ENCODE measurements at regions not wholly inside any gene's neighbourhood (a gene's known extent, or its start where the extent isn't known, plus 50 kb on each side); places are given as distances from the start of the nearest gene placed in this dataset.

DNA sequence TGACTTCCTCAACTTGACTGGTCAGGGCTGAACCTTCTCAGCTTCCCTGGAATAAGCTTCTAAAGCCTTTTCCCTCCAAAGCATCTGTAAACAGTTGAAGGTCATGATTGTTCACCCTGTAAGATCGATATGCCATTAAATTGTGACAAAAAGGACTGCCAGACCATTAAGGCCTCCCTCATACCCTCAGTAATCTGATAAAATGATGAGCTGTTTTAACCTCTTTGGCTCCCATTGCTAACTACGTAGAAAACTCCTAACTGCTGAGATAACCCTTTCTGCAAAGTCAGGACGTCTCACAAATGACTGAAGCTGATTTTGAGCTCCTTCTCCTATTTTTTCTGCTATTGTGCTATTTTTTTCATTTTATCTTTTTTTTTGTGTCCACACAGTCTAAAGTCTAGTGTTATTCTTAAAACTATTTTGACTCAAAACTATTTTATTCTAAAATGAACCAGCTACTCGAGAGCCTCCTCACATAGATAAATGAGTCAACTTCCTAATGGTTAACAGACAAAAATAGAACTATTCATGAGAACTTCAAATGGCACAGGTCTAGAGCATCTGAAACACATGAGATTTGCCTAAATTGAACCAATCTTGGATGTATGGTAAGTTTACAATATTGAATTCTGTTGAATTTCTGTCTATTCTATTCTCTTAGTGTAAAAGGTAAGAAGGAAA is 395.6 kb upstream of the TLE4 start:
- no peak for DNase-seq

DNA sequence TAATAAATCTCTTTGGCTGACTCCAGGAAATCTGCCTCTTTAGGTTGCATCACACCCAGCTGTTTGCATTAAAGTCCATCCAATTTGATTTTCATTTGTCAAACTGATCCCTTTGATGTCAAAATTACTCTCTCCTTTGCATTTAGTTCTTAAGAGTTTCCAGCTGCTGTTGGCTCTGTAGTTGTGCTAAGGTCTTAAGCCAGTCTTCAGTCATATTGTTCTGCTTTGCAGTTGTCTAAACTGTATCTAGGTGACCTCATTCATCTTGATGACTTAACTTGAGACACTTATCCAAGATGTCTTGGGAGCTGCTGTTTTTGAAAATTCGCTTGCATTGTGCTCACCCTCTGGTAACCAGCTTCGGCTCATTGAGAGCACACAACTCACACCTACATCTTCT is 386.9 kb upstream of the TLE4 start:
- DNase-seq, result no peak

DNA sequence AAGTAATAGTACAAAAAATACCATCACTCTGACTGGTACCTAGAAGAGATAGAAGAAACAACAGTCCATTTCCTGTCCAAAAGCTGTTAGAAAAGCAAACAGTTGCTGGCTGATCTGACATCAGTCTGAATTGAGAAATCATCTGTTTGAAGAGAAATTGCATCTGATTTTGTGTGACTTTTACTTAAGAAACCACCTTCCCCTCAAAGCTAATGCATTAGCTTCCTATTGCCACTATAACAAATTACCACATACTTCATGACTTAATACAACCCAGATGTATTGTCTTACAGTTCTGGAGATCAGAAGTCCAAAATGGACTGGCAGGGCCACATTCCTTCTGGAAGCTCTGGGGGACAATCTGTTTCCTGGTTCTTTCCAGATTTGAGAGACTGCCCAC is 385.9 kb upstream of the TLE4 start:
- no peak for DNase-seq

DNA sequence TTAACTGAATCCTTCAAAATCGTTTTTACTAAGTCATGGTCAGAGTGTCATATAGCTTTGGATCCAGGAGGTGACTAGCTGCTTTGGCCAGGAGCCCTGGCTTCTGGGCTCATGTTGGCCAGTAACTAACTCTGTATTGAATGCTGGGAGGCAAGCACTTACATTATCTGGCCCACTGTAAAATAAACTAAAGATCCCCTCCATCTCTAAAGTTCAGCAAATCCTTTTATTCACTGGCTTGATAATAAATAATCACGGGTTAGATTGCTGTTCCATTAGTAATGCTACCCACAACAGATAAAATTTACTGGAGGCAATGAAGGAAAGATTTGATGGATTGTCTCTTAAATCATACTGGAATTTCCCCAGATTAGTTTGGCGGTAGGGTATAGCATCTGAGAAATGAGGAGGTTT is 382.2 kb upstream of the TLE4 start:
- no peak for DNase-seq

DNA sequence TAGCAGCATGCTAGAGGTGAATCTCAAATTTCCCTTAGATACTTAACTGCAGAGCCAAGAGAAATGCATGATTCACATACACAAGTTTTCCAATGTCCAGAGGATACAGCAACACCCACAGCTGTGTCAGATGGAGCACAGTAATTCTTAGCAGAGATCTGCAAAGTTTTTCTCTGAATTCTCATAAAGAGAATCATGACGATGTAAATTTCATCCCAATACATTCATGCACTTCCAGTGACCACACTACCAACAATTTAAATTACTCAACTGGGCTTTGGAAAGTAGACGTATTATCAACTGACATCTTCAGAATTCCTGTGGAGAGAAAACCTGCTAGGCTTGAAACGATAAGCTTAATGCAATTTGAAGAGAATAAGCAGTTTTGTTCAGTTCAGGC is 378.8 kb upstream of the TLE4 start:
- no peak for DNase-seq

DNA sequence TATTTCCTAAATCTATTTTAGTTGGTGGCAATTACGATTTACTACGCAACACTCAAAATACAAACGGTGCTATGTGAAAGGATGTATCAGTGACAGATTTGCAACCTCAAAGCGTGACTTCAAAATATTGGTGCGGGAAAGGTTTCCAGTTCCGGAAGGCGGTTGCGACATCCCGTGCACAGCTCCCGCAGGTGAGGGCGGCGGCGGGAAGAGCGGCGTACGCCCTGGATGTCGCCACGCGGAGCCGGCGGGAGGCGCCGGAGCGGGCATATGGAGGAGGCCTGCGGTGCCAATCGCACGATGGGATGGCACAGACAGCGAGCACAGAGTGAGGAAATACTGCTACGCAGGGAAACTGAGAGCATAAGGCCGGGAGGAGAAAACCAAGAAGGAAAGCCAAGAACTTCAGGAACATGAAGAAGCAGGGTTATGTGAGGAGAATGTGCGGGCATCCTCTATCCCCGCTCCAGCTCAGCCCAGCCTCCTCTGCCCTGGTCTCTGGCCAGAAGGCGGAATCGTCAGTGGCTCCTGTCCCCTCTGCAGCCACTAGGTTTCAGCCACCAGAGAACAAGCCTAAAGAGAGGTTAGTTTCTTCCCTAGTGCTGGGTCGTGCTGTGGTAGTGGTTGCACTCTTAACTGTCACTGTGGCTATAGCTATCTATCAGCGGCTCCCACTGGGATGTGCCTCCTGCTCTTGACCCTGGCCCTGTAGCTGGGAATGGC is 378.1 kb upstream of the TLE4 start:
- no peak for DNase-seq

DNA sequence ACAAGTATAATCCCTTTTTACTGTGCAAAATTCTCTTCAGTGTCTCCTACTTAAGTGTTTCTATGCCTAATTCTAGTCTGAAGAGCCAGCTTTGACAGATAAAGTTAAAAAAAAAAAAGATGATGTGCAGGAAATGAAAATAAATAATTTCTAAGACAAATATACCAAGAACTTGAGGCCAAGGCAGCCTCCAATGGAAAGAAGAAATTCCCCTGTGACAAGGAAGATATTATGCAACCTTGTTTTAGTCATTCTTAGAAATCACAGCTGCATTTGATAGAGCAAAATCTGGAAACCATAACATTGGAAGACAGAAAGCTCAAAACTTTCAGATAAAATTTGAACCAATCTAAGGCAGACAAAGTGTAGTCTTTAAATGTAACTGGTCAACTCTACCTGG is 375.9 kb upstream of the TLE4 start:
- no peak for DNase-seq

DNA sequence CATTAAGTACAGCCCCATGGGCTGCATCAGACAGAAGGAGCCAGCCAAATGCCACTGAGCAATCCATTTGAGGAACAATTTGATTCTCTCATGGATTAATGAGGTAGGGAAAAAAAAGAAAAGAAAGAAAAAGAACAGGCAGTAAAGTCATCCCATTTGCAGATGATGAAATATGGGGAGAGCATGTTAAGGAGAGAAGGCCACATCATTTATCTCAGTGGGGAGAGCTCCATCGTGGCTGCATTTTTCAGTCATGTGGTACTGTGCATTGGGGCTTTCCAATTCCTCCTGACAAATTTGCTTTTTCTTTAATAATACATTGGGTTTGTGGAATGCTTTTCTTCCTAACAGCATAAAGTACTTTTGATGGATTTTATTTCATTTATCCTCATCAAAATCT is 375.2 kb upstream of the TLE4 start:
- DNase-seq, result no peak

DNA sequence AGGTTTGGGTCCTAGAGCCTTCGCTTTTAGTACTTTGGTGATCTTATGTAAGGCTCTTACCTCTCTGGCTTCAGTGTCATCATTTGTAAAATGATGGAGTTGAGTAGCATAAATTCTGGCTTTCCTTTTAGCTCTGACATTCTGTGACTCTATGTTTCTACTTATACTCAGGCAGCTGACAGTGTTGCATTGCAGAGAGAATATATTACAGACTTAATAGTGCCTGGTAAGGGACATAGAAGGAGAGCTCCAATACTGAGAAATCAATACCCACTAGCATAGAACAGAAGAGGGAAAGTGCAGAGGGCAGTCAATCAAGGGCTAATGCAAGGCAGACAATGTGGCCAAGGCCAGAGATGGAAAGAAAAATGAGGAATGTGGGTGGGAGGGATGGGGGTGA is 371.4 kb upstream of the TLE4 start:
- DNase-seq, result no peak

DNA sequence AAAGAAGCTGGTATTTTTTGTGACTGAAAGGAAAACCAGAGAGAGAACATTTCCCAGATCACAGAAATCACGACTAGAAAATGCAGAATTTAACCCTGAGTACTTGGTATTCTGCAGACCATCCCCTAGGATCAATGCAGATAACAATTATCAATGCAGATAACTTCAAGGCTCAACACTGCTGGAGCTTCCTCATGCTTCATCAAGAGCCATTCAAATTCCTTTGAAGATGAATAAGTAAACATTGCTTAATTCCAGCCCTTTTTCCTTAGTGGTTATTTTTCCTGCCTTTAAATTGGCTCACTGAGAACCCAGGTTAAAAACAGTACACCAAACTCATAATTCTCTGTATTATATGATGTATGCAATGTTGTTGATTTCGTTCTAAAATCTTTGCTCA is 370.1 kb upstream of the TLE4 start:
- no peak for DNase-seq

DNA sequence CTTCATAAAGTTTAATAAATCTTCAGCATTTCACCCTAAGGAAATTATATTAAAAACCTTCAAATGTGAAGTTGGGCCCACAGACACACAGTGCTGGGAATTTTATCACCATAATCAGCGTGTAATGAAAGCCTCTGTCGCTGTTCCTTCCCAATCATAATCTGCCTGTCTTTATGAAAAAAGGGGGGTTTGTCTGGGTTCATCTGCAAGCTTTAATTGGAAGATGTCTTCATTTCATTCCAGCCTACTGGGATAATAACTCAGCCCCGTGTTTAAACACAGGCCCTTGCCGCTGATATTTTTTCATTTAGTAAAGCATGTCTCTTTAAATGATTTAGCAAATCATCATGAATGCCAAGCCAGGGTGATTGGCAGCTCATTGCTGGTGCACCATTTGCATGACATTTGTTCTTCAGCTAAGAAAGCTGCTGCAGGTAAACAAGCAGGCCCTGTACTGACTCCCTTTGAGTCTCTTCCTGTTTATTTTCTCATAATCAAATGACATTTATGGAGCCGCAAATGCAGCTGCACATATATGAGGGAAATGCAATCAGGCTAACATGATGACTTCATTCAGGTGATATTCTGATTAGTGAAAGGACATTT is 362.9 kb upstream of the TLE4 start:
- DNase-seq, result no peak

DNA sequence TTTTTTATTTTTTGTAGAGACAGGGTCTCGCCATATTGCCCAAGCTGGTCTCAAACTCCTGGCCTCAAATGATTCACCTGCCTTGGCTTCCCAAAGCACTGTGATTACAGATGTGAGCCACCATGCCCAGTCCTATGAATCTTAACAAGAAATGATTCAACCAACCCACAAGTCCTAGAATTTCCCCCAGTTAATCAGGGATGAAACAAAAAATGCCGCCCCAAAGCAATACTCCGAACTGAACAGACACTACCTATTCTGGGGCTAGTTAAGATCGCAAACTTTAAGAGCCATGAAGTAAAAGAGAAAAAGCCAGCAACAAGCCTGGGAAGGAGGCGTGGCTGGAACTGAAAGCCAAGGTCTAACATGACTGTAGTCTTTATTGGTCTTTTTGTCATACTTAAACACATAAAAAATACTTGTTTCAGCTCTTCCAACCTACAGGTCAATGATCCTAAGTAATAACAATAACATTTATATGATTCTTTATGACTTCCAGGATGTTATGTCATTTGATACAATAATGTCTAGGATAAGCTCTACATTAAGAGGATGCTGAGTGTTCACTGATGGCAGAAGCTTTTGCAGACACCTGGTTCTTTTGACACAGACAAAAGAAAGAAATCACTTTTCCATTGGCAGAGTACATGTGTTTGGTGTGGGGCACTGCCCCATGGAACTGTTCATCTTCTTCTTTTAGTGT is 361.1 kb upstream of the TLE4 start:
- no peak for DNase-seq

- DNase-seq, result no peak
Measured at GRCh38 chr9:79213417-79214125, 358.2 kb upstream of the TLE4 start.

DNA sequence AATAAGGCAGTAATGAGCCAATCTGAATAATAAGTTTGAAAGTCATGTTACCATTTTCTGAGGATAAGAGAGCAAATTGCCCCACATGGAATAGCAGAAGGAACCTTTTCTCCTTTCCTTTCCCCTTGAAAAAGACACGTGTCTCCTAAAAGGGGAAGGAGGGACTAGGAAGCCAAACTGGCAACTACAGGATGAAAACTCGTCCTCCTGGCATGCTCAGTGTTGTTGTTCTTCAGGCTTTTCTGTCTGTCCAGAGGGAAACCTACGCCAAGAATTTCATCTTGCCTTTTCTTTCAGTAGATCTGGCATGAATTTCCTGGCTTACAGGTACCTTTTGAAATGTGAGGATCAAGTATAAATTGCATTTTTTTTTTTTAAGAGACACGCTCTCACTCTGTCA is 355.9 kb upstream of the TLE4 start:
- DNase-seq, result no peak

GRCh38 chr9:79220251-79220650 is 351.5 kb upstream of the TLE4 start:
- no peak for DNase-seq

GRCh38 chr9:79220666-79221065 is 351.1 kb upstream of the TLE4 start:
- no peak for DNase-seq

DNA sequence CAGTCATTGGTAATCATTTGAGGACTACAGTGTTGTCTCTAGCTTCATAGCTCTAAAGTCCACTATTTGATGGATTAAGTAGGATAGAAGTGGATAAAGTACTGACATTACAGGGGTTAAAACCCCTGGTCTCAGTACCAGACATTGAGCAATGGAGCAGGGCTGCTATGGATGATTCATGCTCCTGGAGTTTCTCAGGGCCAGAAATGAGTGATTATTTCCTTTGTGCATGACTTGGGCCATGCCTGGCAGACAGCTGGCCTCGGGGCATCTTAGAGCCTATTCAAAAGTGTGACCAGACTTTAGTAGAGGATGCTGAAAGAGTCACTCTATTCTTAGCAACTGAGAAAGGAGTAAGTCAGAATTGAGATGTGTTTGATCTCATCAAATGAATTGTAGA is 350.7 kb upstream of the TLE4 start:
- no peak for DNase-seq

DNA sequence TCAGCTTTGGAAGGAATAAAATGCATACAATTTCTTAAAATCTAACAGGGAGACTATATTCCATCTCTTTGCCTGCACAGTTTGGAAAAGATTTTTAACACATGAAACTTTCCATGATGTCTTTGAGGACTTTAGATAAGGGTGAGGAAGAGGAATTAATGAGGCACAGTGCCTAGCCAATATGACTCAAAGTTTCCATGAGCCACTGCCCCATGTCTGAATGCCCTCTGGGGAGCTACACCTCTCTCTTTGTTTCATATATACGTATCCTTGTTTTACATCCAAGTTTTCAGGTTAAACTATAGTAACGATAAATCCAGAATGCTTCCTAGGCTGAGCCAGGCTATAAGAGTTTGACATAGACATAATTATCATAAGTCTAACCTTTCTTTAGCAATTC is 349.3 kb upstream of the TLE4 start:
- no peak for DNase-seq

DNA sequence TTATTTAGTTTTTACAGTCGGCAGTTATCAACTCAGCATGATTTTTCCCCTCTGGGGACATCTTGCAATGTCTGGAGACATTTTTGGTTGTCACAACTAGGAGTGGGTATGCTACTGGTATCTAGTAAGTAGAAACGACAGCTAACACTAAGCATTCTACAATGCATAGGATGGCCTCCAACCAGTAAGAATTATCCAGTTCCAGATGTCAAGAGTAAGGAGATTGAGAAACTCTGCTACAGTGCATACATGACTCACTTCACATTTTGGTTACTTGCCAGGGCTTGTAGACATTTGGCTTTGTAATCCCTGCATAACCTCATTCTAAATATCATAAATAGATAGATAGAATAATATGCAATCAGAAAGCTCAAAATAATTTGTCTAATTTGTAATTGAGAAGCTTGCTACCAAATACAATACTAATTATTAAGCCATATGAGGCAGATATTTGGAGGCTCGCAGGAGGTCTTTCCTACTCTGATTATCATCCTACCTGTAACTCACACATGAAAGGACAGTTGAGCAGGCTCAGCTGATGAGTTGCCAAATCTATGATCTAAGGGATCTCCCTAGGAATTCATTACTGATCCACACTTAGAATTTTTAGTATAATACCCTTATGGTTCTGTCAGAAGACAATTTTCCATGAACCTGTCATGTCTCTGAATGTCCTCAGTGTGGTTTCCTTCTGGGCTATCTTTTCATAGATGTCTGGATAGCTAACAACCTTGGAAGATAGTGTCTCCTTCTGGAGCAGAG is 346.9 kb upstream of the TLE4 start:
- no peak for DNase-seq

DNA sequence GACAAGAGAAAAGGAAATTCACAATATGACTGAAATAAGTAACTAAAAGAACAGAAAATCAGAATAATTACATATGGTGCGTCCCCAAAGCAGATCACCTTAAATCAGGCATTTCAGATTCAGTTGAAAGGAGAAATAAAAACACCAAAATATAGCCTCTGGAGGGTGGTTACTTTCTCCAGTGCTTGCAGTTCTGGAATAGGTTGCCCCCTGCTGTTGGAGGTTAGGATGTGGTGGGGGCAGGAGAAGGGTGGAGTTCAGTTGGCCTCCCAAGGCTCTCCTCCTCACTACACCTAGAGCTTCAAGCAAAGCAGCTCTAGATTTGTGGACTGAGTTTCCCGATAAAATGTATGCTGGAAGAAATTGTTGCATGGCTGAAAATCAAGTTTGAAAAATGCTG is 338.2 kb upstream of the TLE4 start:
- DNase-seq, result no peak

DNA sequence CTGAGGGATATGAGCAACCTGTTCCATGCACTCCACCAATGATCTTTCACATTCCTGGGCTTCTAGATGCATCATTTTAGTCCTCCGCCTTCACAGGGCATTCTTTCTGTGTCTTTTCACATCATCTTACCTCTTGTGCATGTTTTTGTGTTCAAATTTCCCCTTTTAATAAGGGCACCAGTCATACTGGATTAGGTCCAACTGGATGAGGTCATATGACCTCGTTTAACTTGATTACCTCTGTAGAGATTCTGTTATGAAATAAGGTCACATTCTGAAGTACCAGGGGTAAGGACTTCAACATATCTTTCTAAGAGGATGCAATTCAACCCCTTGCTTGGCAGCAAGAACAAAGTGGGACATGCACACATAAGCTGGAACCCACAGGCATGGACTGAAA is 335.3 kb upstream of the TLE4 start:
- no peak for DNase-seq

GRCh38 chr9:79237861-79238260 is 333.9 kb upstream of the TLE4 start:
- no peak for DNase-seq

- no peak for DNase-seq
Measured at GRCh38 chr9:79240774-79241173, 331.0 kb upstream of the TLE4 start.
